Astrocyte of the cerebellum (primary cell): ENCODE measurements at regions not wholly inside any gene's neighbourhood (a gene's known extent, or its start where the extent isn't known, plus 50 kb on each side); places are given as distances from the start of the nearest gene placed in this dataset.

ENCODE experiments used
- DNase-seq: peaks from one replicate; pipeline ENCODE4 v3.0.0-alpha.2; 2011; ENCODE audit warnings: low read depth
- H3K4me3 ChIP-seq: 2 replicates; pipeline ENCODE4 v1.5.1; 2011; ENCODE audit warnings: mild to moderate bottlenecking, low read depth, low read length, moderate library complexity
- in situ Hi-C: cut with HindIII; loops from 2 replicates; pipeline ENCODE4 v1.10.0; 2017; ENCODE audit warnings: low sequenced_read_pairs
- TF ChIP-seq, protein P1 (sequence below): IDR thresholded peaks from 2 replicates; pipeline ENCODE4 v1.5.1; 2012; ENCODE audit warnings: low read length, low read depth, moderate library complexity, mild to moderate bottlenecking; ENCODE audit errors: missing control alignments

DNA sequence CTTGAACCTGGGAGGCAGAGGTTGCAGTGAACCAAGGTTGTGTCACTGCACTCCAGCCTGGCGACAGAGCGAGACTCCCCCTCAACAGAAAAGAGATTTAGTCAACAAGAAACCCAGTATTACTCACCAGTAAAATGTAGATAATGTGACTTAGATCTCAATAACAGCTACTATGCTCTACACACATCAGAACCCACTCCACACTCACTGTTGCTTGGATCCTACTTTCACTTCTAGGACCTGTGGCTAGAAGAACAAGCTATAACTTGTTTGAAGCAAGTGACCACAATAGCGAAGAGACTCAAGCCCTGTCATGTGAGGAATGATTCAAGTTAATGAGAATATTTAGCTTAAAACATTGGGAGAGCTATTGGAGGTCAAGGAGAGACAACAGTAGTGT, 100.7 kb downstream of the ANXA2 start:
- TF ChIP-seq, protein P1, sequence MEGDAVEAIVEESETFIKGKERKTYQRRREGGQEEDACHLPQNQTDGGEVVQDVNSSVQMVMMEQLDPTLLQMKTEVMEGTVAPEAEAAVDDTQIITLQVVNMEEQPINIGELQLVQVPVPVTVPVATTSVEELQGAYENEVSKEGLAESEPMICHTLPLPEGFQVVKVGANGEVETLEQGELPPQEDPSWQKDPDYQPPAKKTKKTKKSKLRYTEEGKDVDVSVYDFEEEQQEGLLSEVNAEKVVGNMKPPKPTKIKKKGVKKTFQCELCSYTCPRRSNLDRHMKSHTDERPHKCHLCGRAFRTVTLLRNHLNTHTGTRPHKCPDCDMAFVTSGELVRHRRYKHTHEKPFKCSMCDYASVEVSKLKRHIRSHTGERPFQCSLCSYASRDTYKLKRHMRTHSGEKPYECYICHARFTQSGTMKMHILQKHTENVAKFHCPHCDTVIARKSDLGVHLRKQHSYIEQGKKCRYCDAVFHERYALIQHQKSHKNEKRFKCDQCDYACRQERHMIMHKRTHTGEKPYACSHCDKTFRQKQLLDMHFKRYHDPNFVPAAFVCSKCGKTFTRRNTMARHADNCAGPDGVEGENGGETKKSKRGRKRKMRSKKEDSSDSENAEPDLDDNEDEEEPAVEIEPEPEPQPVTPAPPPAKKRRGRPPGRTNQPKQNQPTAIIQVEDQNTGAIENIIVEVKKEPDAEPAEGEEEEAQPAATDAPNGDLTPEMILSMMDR, result no peak
- in situ Hi-C loops, result no loop called here
- no peak for DNase-seq
- no peak overlapping the region for H3K4me3 ChIP-seq
